ENCODE measurements at regions not wholly inside any gene's neighbourhood (a gene's known extent, or its start where the extent isn't known, plus 50 kb on each side); places are given as distances from the start of the nearest gene placed in this dataset.
"Not testable (repeated sequence)": the region's sequence is repeated elsewhere in the genome, so short reads cannot be mapped to it uniquely, and the experiment has no call there.

- not testable (repeated sequence) for DNase-seq
These were observed 84.5 kb upstream of the SIRPG start for GRCh38 chr20:1742049-1742434.

- DNase-seq, result no peak
These were observed 83.9 kb upstream of the SIRPG start for GRCh38 chr20:1741309-1742048.

- no peak for DNase-seq
These were observed 79.6 kb upstream of the SIRPG start for GRCh38 chr20:1737134-1737533.

GRCh38 chr20:1735417-1736089 lies 78.0 kb upstream of the SIRPG start:
- DNase-seq, result no peak

DNA sequence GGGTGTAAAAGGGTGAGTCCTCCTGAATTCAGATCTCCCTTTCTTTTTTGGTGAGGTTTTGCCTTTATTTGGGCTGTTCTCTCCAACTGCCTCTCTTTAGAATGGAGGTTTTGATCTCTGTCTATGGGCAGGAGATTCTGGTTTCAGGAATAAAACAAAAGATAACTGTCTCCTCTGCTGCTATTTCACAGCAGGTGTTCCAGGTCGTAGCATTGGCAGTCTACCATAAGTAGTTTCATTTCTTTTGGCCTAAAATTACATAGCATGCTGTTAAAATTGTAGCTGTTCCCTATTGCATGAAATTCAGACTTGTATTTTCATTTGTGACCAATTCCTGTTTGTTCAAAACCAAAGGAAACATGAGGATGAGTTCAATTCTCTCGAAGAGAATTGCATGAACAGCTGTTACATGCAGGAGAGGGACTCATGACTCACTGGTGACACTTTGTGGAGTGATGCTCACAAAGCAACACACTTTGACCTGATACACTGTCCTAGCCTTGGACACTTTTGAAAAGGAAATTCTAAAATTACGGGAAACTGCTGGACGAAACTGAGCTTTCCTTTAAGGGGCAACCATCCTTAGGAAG lies 76.8 kb upstream of the SIRPG start:
- no peak for DNase-seq

DNA sequence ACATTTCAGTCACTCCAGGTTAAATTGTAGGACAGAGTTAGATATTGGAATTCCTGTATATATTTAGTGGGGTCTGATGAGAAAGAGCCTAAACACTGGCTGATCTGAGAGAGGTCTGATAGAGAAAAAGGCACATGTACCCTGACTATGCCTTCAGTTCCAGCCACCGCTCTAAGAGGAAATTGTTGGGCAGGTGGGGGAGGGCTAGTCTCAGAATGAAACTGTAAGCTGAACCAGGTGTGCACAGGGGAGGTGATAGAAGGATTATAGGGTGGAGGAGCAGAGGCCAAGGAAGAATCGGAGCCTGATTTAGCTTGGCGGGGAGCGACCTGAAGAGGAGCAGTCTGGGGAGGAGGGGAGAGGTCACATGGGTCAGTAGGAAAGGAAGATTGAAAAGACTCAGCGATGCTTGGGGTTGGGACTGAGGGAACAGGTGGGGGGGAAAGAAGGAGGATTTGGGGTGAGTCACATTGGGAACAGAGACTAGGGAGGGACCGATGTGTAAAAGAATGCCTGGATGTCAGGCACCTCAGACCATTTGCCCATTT lies 74.3 kb upstream of the SIRPG start:
- not testable (repeated sequence) for DNase-seq

DNA sequence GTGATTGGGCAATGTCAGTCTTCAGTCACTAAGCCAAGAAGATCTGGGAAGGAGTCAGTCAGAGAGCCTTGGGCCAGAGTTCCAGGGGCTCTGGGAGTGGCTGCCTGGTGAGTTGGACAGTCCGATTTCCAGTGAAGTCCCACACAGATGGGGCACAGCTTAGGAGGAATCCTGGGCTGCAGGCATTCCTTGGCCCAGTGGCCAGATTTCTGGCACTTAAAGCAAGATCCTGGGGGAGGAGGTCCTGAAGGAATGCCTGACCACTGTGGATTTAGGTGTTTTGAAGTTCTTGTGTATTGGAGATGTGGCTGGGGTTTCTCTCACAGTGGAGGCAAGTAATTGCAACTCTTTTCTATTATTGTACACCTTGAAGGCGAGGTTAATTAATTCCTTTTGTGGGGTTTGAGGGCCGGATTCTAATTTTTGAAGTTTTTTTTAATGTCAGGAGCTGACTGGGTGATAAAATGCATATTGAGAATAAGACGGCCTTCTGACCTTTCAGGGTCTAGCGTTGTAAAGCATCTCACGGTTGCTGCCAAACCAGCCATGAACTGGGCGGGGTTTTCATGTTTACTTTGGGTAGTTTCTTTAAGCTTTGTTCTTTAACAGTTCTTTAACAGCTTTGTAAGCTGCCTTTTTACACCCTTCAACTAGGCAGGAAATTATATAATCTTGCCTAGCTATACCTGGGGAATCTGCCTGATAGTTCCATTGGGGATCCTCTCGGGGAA lies 73.6 kb upstream of the SIRPG start:
- not testable (repeated sequence) for DNase-seq

DNA sequence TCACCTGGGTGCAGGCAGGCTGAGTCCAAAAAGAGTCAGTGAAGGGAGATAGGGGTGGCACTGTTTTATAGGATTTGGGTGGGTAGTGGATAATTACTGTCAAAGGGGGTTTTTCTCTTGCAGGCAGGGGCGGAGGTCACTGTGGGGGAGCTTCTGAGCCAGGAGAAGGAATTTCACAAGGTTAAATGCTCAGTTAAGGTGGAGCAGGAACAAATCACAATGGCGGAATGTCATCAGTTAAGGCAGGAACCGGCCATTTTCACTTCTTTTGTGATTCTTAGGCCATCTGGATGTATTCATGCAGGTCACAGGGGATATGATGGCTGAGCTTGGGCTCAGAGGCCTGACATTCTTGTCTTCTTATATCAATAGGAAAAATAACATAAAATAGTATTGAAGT lies 69.7 kb upstream of the SIRPG start:
- not testable (repeated sequence) for DNase-seq

DNA sequence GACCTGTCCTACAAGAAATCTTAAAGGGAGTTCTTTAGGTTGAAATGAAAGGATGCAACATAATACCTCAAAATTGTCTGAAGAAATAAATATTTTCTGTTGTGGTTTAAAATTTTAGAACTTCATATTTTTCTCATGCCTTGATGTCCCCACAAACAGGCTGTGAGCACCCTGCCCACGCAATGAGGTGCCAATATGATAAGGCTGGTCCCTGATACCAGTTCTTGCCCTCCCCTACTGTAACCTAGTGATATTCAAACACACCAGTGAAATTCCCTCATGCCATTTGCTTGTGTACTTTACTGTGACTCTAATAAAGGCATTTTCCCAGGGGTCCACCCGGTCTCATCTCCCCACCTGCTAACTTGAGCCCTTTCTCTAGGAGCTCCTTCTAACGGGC lies 67.3 kb upstream of the SIRPG start:
- no peak for DNase-seq

GRCh38 chr20:1722513-1723050 lies 65.0 kb upstream of the SIRPG start:
- DNase-seq, result no peak

- no peak for DNase-seq
These were observed 64.3 kb upstream of the SIRPG start for GRCh38 chr20:1721687-1722512.

DNA sequence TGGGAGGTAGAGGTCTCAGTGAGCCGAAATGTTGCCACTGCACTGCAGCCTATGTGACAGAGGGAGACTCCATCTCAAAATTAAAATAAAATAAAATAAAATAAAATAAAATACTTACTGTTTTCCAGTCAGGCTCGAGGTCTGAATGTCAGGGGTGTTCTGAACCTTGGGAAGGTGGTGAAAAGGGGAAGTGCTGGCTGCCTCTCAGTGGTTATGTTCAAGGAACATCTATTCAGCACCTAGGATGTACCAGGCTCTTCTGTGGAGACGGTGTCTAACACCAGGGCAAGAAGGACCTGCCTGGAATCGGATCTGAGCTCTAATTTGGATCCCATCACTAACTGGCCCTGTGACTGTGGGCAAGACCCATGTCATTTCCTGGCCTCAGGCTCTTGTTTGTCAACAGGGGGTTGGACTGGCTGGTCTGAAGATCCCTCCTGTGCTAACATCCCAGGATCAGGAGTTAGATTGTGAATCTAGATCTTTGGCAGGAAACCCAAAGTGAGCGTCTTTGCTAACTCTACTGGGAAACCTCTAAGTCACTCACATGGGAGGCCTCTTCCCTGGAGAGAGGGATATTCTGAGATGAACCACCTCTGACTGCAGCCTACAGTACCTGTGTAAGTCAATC lies 63.4 kb upstream of the SIRPG start:
- DNase-seq, result no peak

DNA sequence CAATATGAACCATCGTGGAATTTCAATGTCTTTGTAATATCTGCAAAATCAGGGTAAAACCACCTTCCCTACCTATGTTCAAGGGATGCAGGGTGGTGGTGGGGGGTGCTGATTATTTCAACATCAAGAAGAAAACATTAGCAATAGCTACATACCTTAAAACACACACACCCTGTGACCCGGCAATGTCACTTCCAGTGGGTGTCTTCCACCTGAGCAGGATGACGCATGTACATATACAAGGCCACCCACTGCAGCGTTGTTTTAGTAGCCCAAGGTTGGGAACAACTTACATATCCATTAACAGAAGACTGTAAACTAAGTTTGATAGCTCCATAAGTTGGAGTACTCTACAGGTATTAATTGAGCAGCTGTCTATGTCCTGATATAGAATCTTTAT lies 62.6 kb upstream of the SIRPG start:
- no peak for DNase-seq

DNA sequence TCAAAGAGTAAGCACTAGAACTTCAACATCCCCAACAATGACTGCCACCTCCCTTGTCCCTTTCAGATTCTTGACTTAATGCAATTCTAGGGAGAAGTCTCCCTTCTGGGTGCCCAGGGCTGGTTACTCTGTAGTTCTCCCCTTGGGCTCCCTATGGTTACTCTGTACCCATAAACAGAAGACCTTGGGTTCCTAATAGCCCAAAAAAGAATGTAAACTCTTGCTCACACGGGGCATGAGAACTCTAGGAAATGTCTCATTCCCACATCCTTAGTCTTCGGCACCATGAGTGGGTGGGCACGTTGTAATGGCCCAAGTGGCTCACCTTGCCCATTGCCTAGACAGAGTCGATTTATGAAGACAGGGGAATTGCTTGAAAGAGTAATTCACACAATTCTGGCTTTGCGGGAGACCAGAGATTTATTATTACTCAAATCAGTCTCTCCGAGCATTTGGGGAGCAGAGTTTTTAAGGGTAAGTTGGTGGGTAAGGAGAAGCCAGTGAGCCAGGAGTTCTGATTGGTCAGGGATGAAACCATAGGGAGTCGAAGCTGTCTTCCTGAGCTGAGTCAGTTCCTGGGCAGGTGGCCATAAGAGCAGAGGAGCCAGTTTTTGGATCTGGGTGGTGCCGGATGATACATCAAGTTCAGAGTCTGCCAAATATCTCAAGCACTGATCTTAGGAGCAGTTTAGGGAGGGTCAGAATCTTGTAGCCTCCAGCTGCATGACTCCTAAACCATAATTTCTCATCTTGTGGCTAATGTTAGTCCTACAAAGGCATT lies 61.2 kb upstream of the SIRPG start:
- no peak for DNase-seq

GRCh38 chr20:1712634-1713624 lies 55.4 kb upstream of the SIRPG start:
- no peak for DNase-seq

DNA sequence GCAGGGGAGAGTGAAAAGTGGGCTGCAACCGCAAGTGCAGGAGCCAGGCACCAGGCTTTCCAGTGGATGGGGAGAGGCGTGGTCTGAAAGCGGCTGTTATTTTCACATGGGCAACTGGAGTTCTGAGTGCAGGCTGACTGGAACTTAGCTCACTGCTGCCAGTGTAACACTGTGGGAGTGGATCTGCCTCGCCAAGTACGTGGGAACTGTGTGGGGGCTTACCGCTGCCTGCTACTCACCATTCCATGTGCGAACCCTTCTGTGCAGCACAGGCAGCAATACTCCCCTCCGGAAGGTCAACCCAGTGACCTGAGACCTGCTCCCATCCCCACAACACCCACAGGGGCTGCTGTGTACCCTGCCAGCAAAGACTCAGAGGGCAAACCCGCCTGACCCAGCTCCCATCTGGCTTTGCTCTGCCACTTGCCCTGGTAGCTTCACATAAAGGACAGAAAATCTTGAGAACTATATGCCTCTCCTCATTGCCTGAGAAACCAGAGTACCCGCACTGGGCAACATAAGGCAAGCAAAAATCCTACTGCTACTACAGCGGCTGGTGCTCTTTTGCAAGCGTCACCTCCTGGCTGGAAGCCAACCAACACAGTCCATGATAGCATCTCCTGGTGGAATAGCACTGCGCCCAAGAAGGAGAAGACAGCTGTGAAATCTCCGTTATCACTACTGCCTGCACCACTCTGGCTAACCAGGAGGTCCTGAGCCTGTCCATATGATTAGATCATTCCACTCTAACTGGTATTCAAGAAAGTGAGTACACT lies 54.4 kb upstream of the SIRPG start:
- DNase-seq, result no peak

DNA sequence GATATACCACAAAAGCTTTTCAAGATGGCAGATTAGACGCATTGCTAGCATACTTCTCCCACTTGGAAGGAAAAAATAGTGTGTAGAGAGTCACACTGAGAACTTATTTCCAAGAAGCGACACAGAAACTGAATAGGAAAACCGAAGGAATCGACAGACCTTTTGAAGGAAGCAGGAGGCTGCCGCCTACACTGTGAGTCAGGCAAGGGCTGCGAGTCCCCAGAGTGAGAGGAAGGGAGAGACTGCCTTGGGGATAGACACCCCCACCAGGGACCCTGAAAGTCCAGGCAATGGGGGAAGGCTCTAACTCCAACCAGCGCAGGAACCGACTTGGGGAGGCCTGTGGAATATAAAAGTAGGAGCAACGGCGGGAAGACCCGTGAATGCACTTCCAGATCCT lies 53.7 kb upstream of the SIRPG start:
- DNase-seq, result no peak

DNA sequence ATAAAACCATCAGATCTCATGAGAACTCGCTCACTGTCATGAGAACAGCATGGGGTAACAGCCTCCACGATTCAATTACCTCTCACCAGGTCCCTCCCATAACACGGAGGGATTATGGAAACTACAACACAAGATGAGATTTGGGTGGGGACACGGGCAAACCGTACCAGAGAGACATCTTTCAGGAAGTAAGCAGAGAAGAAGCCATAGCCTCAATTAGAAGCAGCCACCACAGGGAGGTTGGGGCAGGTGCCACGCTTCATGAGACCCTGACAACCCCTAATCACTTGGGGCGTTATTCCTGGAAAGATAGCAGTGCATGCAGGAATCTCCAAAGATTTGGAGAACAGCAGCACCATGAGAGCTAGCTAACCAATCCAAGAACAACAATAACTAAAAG lies 52.9 kb upstream of the SIRPG start:
- no peak for DNase-seq
